Vagina (tissue), 2 donors: ENCODE measurements at regions not wholly inside any gene's neighbourhood (a gene's known extent, or its start where the extent isn't known, plus 50 kb on each side); places are given as distances from the start of the nearest gene placed in this dataset.

Experiments used
- POLR2A ChIP-seq, 2 donors: fragments of 450-650 bp; IDR thresholded peaks; one replicate each; pipeline ENCODE4 v1.6.1; 2017; ENCODE audit warnings: antibody characterized with exemption in 2 of 2, mild to moderate bottlenecking in 2 of 2, moderate library complexity in 2 of 2
- POLR2AphosphoS5 ChIP-seq, 2 donors: sonication (generic); formaldehyde crosslinking; IDR thresholded peaks; one replicate each; pipeline ENCODE4 v1.9.0; 2017; ENCODE audit warnings: antibody characterized with exemption in 2 of 2, mild to moderate bottlenecking in 2 of 2, low read depth in 1 of 2; ENCODE audit not compliant: insufficient read depth in 1 of 2
- TF ChIP-seq, protein P1 (sequence below), 3 experiments: fragments of 450-650 bp in 2 of 3; fragments of 200-600 bp in 1 of 3; sonication (generic) in 1 of 3; IDR thresholded peaks; one replicate each; pipeline ENCODE4 v1.5.1; 2017 to 2019; ENCODE audit warnings: antibody characterized with exemption in 3 of 3, mild to moderate bottlenecking in 2 of 3, moderate library complexity in 2 of 3

DNA sequence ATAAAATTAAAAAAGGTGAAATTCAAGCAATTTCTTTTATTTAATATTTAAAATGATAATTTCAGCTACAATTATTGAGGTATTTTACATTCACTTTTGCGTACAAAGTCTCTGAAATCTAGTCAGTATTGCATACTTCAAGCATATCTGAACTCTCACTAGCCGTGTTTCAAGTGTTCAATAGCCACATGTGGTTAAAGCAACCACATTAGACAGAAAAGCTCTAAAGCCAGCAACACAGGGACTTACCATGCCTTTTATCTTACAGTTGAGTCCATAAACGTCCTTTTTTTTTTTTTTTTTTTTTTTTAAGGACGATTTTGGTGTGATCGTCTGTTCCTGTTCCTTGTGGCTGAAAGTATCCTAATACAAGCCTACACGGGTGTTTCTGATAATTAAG lies 257.0 kb upstream of the RGMA start:
- no peak for TF ChIP-seq POLR2AphosphoS5 (IDR thresholded peaks at IDR 0.05; ENCODE audit: insufficient read depth in 1 of 2, low read depth in 1 of 2)
- TF ChIP-seq, protein P1, sequence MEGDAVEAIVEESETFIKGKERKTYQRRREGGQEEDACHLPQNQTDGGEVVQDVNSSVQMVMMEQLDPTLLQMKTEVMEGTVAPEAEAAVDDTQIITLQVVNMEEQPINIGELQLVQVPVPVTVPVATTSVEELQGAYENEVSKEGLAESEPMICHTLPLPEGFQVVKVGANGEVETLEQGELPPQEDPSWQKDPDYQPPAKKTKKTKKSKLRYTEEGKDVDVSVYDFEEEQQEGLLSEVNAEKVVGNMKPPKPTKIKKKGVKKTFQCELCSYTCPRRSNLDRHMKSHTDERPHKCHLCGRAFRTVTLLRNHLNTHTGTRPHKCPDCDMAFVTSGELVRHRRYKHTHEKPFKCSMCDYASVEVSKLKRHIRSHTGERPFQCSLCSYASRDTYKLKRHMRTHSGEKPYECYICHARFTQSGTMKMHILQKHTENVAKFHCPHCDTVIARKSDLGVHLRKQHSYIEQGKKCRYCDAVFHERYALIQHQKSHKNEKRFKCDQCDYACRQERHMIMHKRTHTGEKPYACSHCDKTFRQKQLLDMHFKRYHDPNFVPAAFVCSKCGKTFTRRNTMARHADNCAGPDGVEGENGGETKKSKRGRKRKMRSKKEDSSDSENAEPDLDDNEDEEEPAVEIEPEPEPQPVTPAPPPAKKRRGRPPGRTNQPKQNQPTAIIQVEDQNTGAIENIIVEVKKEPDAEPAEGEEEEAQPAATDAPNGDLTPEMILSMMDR (IDR thresholded peaks at IDR 0.05): no peak
- no peak for TF ChIP-seq POLR2A (IDR thresholded peaks at IDR 0.05)
